Stimulated activated CD4-positive, alpha-beta T cell treated with anti-CD3 and anti-CD28 coated beads, TNF-alpha, amount 100 ng/mL, for 24 hours (primary cell): ENCODE measurements at regions not wholly inside any gene's neighbourhood (a gene's known extent, or its start where the extent isn't known, plus 50 kb on each side); places are given as distances from the start of the nearest gene placed in this dataset.
"Not testable (repeated sequence)": the region's sequence is repeated elsewhere in the genome, so short reads cannot be mapped to it uniquely, and the experiment has no call there.

ENCODE experiments used
- DNase-seq, 3 experiments: peaks; one replicate each; pipeline ENCODE4 v3.0.0-alpha.2; 2020; ENCODE audit warnings: low read depth in 3 of 3

DNA sequence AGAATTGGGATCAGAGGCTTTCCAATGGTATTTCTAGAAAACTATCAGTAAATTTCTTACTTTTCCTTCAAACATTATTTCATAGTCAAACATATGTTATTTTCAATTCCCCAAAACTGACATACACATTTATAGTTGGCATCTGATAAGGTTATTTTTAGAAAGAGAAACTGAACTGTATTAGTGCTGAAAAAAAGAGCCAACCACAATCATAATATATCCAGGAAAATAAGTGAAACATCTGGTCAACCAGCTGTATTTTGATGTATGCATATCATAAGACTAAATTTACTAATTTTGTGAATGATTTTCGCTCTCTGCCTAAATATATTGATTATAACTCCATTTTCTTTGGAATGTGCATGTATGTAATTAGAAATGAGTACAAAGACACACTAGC lies 554.2 kb downstream of the FLRT2 start:
- DNase-seq = no peak

GRCh38 chr14:86083616-86084015 lies 553.7 kb downstream of the FLRT2 start:
- DNase-seq = no peak

- no peak for DNase-seq
Observed at GRCh38 chr14:86072116-86072894, 542.4 kb downstream of the FLRT2 start.

DNA sequence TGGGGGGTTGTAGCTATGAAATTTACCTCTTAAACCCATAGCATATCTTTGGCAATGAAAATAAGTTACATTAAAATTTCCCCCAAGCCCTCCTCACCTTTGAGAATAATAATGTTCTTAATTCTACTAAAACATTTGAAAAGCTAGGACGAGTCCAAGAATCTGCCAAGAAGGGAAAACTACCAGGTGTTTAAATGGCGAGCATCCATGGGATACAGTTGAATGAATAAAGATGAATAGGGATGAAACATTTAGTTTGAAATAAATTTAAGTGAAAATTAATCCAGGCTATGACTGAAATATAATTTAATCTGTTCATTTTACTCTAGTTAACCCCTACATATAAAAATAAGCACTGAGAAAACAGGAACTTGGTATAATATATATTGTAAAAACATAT lies 536.7 kb downstream of the FLRT2 start:
- DNase-seq = no peak

DNA sequence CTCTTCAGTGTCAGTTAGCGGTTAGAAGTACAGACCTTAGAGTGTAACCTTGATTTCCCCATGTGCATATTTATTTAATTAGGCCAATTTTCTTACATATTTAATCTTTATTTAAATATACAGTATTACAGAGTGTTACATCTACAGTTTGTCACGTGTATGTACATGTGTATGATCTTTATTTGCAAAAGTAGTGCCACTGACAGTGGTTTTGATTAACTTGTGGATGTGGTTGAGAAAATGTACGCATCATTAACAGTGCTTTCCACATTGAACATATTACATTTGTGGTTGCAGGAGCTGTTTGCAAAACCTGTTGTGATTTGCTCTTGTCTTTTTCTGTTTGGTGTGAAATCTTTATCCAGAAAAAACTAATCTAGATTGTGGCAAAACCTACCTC lies 535.5 kb downstream of the FLRT2 start:
- no peak for DNase-seq

GRCh38 chr14:86064595-86064994 lies 534.7 kb downstream of the FLRT2 start:
- not testable (repeated sequence) for DNase-seq

DNA sequence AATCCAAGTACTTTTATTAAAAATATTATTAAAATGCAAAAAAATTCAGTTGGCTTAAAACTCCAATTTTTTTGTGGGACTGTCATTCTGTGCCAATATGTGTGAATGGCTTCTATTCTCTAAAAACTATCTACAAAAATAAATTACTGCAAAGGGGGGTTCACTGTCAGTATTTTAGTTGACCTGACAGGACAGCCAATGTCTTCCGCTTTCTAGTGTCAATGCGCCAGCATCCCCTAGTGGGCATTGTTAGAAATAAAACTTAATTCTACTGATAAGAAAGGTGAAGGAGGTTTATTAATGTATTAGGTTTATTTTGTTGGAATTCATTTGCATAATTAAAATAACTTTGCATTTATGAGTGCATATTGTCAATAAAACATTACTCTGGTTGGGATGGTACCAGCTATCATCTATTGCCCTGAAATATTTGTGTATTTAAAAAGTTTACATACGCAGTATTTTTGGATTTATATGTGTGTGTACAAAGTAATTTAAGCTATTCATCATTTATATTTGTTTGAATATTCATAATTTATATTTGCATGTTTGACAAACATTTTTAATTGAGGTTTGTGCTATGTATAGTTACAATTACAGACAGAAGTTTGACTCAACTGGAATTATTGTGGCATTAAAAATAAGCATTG lies 527.2 kb downstream of the FLRT2 start:
- DNase-seq = peak in 1 of 3 experiments; percentile 18

GRCh38 chr14:86055512-86056075 lies 525.6 kb downstream of the FLRT2 start:
- DNase-seq = no peak

DNA sequence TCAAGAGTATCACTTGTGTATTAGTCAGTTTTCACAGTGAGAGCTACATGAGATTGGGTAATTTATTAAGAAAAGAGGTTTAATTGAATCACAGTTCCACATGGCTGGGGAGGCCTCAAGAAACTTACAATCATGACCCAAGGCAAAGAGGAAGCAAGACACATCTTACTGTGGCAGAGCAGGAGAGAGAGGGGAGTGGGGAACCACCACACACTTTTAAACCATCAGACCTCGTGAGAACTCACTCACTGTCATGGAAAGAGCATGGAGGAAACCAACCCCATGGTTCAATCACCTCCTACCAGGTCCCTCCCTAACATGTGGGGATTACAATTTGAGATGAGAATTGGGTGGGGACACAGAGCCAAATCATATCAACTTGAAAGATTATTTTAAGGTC lies 522.9 kb downstream of the FLRT2 start:
- DNase-seq = no peak

DNA sequence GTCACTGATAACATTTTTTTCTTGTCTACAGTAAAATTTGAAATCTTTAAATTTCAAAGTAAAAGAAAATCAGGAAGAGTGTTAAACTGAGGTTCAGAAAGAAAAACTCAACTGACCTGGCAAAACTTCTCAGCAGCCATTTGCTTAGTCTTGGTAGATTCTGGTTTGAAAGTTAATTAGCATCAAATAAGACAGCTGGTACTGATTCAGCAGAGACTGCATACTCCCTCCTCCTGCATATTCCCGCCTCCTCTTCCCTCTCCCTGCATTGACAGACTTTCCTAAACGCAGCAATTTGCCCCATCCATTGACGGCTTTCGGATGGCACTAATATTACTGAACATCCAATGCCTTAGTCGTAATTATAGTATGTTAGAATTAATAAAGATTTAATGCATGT lies 520.8 kb downstream of the FLRT2 start:
- no peak for DNase-seq

DNA sequence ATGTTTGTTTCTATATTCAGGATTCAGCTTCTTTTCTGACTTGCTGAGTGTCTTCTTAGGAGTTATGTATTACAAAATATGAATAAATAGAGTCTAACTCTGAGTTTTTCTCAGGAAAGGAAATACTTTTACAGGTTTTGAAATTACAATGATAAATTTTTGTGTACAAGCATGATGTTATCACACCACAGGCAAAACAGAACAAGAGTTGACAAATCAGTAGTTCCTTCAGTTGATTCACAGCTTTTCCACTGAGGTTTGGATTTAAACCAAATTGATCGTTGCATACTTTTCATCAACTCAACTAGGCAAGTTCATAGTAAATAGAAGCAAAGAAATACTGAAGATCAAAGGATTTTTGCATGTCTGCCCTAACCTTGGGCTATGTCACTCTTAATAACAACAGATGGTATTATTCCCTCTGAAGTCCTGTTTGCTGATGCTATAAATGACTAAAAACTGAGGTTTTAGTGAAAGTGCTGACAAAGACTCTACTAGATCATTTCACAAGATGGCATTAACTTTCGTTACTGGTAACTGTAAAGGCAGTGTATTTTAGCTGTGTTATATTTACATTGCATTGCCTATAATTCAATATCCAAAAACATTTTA lies 520.2 kb downstream of the FLRT2 start:
- DNase-seq = no peak

DNA sequence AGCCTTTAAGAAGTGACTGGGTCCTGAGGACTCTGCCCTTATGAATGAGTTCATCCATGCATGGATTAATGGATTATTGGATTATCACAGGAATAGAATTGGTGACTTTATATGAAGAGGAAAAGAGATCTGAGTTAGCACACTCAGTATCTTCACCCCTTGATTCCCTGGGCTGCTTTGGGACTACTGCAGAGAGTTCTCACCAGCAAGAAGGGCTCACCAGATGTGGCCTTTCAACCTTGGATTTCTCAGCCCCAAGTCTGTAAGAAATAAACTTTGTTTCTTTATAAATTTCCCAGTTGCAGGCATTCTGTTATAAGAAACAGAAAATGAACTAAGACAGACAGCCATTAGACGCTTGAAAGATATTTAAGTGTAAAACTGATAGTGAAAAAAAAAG lies 509.2 kb downstream of the FLRT2 start:
- no peak for DNase-seq

GRCh38 chr14:86038387-86039042 lies 508.6 kb downstream of the FLRT2 start:
- peak in 2 of 3 experiments; percentile 6 to 32 for DNase-seq

DNA sequence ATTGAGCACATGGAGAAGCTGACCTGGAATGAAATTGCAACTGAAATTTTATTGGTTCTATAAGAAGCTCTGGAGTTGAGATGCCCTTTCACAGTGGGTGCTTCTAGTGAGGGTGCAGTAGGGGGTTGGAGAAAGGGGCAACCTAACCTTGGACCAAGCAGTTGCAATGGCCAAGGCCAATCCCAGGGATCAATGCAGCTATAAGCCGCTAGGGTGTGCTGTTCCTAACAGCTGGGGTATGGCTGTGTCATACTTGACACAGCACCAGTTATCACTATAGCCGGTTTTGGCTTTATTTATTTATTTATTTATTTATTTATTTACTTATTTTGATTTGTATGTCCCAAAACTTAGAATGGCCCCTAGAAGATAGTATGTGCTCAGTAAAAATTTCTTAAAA lies 505.9 kb downstream of the FLRT2 start:
- no peak for DNase-seq

DNA sequence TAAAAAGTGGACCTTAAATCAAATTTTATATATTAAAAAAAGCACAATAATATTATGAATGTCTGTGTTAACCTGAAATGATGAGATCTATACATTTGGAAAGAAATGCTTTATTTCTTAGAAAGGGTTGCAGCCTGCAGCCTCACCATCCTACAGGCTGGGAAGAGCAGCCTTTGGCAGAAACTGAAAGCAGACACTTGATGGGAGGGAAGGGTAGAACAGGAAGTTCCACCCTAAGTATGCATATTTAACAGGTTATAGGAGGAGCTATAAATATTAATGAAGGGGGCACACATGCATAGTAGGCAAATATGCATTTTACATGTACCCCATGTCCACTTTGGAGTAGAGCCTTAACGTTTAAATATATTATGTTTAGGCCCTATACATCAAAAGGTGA lies 498.0 kb downstream of the FLRT2 start:
- no peak for DNase-seq

DNA sequence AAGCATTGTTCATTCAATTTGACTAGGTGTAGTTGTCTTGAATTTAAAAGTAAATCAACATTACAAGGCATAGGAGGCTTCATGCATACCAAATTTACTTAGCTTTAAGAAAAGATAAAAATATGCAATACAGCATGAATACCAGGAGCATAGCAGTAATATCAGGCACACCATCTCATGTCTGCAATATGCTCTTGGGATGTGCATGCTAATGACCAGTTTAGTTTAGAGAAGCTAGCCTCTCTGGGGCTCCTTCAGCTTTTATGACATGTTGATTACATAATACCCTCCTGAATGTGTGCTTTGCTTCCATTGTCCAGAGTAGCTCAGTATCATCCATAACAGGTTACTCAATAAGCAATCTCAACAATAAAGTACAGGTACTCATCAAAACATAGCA lies 497.2 kb downstream of the FLRT2 start:
- no peak for DNase-seq

- no peak for DNase-seq
Observed at GRCh38 chr14:86022031-86022629, 492.2 kb downstream of the FLRT2 start.

DNA sequence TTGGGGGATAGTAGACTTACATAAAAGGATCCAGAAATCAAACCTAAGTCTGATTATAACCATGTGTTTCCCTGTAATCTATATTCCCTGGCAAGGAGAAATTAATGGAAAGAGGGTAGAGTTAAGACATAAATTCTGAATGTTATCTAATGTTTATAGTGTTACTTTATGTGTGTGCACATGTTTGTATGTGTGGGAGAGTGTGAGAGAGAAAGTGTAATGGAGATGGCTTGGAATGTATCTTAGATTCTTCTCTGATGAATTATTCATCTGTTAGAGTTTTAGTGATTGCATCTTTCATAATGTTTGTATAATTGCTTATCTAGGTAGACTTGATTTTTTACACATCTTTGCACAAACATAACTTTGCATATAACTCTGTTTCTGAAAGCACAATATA lies 490.9 kb downstream of the FLRT2 start:
- DNase-seq = no peak

DNA sequence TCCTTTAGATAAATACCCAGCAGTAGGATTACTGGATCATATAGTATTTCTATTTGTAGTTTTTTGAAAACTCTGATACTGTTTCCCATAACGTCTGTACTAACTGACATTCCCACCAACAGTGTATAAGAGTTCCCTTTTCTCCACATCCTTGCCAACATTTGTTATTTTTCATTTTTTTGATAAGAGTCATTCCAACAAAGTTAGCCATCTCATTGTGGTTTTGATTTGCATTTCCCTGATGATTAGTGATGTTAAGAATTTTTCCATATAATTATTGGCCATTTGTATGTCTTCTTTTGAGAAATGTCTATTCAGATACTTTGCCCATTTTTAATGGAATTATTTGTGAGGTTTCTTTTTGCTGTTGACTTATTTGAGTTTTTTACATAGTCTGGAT lies 486.0 kb downstream of the FLRT2 start:
- DNase-seq = no peak

GRCh38 chr14:86015511-86015910 lies 485.6 kb downstream of the FLRT2 start:
- DNase-seq = no peak

DNA sequence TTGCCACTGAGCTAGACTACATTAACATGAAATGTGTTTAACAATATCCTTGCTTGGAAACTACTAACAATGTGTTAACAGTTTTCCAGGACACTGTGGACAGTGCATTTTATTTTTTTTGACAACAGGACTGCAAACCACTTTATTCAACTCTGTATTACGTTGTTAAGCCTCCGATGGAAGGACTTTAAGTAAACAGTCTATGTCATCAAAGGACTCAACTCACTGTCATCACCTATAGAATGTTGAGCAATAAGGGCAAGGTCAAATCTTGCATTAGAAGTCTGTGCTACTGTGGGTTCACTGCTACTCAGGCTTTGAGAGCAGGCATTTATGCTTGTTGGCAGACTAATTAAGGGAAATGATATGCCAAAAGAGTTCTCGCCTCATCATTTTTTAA lies 483.7 kb downstream of the FLRT2 start:
- no peak for DNase-seq

DNA sequence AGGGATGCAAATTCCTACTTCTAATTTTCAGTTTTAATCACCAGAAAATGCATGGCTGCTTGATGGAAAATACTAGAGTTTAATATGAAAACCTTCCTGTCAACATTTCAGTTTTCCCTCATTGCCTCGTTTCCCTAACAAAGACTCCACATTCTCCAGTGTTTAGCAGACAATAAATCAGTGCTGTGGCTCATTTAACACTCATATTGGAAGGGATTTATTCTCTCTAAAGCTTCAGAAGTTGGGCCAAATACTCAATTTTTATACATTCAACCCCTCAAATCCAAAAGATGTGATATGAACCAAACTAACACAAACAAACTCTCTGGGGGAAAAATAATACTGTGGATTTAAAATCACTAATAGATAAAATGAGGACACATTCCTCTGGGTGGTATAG lies 482.5 kb downstream of the FLRT2 start:
- DNase-seq = no peak
